ENCODE measurements at regions not wholly inside any gene's neighbourhood (a gene's known extent, or its start where the extent isn't known, plus 50 kb on each side); places are given as distances from the start of the nearest gene placed in this dataset.

DNA sequence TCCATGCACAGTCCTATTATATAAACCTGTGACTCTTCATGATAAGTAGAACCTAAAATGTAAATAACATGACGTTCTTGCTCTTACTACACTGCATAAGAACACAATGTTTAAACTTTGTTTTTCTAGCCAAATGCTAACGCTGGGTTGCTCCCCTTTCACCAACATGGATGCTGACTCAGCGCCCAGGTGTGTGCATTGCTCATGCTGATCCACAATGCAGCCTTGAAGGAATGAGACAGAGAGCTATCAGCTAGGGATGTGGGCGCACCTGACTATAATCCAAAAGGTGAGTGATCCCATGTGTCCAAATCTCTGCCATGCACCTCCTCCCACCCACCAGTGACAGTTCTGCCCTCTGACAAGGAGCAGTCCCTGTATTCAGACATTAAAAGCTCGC, 235.0 kb downstream of the IRS1 start (continued):
- TF ChIP-seq, protein P1, sequence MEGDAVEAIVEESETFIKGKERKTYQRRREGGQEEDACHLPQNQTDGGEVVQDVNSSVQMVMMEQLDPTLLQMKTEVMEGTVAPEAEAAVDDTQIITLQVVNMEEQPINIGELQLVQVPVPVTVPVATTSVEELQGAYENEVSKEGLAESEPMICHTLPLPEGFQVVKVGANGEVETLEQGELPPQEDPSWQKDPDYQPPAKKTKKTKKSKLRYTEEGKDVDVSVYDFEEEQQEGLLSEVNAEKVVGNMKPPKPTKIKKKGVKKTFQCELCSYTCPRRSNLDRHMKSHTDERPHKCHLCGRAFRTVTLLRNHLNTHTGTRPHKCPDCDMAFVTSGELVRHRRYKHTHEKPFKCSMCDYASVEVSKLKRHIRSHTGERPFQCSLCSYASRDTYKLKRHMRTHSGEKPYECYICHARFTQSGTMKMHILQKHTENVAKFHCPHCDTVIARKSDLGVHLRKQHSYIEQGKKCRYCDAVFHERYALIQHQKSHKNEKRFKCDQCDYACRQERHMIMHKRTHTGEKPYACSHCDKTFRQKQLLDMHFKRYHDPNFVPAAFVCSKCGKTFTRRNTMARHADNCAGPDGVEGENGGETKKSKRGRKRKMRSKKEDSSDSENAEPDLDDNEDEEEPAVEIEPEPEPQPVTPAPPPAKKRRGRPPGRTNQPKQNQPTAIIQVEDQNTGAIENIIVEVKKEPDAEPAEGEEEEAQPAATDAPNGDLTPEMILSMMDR (conservative IDR thresholded peaks at IDR 0.05; ENCODE audit: low read depth in 2 of 2) = no peak
- TF ChIP-seq ZNF331 (CRISPR knock-in tag; IDR thresholded peaks at IDR 0.05; ENCODE audit: low read depth) = no peak
- TF ChIP-seq REST (IDR thresholded peaks at IDR 0.05; ENCODE audit: unreplicated experiment) = no peak
- no peak for TF ChIP-seq EZH2phosphoT487 (IDR thresholded peaks at IDR 0.05; ENCODE audit: unreplicated experiment)
- TF ChIP-seq ZNF114 (CRISPR knock-in tag; IDR thresholded peaks at IDR 0.05) = no peak
- no peak for TF ChIP-seq POLR2AphosphoS5 (IDR thresholded peaks at IDR 0.05; ENCODE audit: low read depth)
- TF ChIP-seq NANOG (IDR thresholded peaks at IDR 0.05; ENCODE audit: borderline replicate concordance) = no peak

DNA sequence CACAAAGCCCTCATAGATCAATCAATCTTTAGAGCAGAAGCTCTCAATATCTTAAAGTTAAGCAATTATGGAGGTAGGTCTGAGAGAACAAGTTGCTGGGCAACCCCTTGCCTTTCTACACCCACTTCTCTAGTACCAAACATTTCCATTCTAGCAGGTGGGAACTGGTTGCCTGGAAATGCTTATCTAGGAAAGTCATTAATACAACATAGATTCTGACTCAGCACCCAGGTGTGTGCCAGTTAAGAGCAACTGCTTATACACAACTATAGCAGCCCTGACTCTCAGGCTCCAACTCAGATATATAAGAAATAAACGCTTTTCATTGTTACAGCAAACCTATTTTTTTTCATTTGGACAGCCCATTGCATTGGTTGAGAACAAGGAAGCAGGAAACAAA, 237.7 kb downstream of the IRS1 start:
- no peak for TF ChIP-seq NANOG (IDR thresholded peaks at IDR 0.05; ENCODE audit: borderline replicate concordance)
- TF ChIP-seq JUNB (IDR thresholded peaks at IDR 0.05; ENCODE audit: unreplicated experiment) = no peak
- no peak for TF ChIP-seq CREB1 (CRISPR knock-in tag; IDR thresholded peaks at IDR 0.05; ENCODE audit: low read depth)
- TF ChIP-seq ZNF114 (CRISPR knock-in tag; IDR thresholded peaks at IDR 0.05) = no peak
- TF ChIP-seq, protein P1 (conservative IDR thresholded peaks at IDR 0.05; ENCODE audit: low read depth in 2 of 2) = no peak
- TF ChIP-seq POLR2AphosphoS5 (IDR thresholded peaks at IDR 0.05; ENCODE audit: low read depth) = no peak
- Histone ChIP-seq H3K4me1 (ENCODE audit: insufficient read depth) (no peaks in the 10 kb centered on the region), H3K79me2 (replicated peaks; ENCODE audit: insufficient read depth) (no peaks in the 10 kb centered on the region), H4K20me1 (replicated peaks; ENCODE audit: insufficient read depth) (no peaks in the 10 kb centered on the region), H3K9me2 (ENCODE audit: insufficient read depth) (peaks cover 7% of the 10 kb centered on the region; the same call in 1 of the 2 replicates), H3K4me3 (no peak overlapping the region), H2AFZ (no peak overlapping the region), H3K4me2 (no peak overlapping the region), H3K27me3 (ENCODE audit: insufficient read depth) (no peaks in the 10 kb centered on the region), H3K36me3 (ENCODE audit: insufficient read depth) (no peaks in the 10 kb centered on the region), H3F3A (replicated peaks; ENCODE audit: low read depth) (no peaks in the 10 kb centered on the region), H3K27ac (ENCODE audit: low read depth) (no peak overlapping the region)
- H3K9me3 Mint-ChIP-seq = no peaks in the 10 kb centered on the region
- H3K36me3 Mint-ChIP-seq (ENCODE audit: low read depth) = no peaks in the 10 kb centered on the region
- H3K27ac Mint-ChIP-seq = no peak overlapping the region
- ATAC-seq (no peak), DNase-seq (ENCODE audit: low spot score) (no peak)
- peaks cover 7% of the 10 kb centered on the region; the same call in 2 of the 3 replicates for H3K4me1 Mint-ChIP-seq
- no peaks in the 10 kb centered on the region for H3K27me3 Mint-ChIP-seq (ENCODE audit: insufficient read depth, low read depth, poor library complexity)
- H3K4me3 Mint-ChIP-seq = no peak overlapping the region
